Lung (tissue), 11 donors: ENCODE measurements at regions not wholly inside any gene's neighbourhood (a gene's known extent, or its start where the extent isn't known, plus 50 kb on each side); places are given as distances from the start of the nearest gene placed in this dataset.

ENCODE experiments used
- ATAC-seq: fragments of 200-7000 bp; cut with Tn5 transposase; one replicate; pipeline ENCODE4 v1.9.1; 2020; ENCODE audit warnings: moderate number of reproducible peaks; ENCODE audit not compliant: insufficient read depth, low FRiP score
- DNase-seq, 3 donors: peaks; one replicate each; pipeline ENCODE4 v3.0.0-alpha.2; 2013 to 2017
- H3K27ac ChIP-seq, 2 donors: one replicate each; pipeline ENCODE4 v1.5.1; 2013; ENCODE audit warnings: mild to moderate bottlenecking in 2 of 2, moderate library complexity in 2 of 2, control low read depth in 1 of 2, inconsistent platforms in 1 of 2, low read depth in 1 of 2, low read length in 1 of 2
- H3K27me3 ChIP-seq, 3 donors: one replicate each; pipeline ENCODE4 v1.5.1; 2013; ENCODE audit warnings: low read length in 2 of 3; ENCODE audit not compliant: control insufficient read depth in 3 of 3, insufficient read depth in 3 of 3
- H3K36me3 ChIP-seq, 4 donors: one replicate each; pipeline ENCODE4 v1.5.1; 2013; ENCODE audit warnings: low read length in 4 of 4, mild to moderate bottlenecking in 1 of 4, moderate library complexity in 1 of 4; ENCODE audit not compliant: control insufficient read depth in 4 of 4, insufficient read depth in 4 of 4
- H3K4me1 ChIP-seq, 5 donors: one replicate each; pipeline ENCODE4 v1.5.1; 2013; ENCODE audit warnings: low read length in 5 of 5, mild to moderate bottlenecking in 2 of 5, moderate library complexity in 1 of 5; ENCODE audit not compliant: control insufficient read depth in 5 of 5, insufficient read depth in 5 of 5
- H3K4me3 ChIP-seq: one replicate; pipeline ENCODE4 v1.5.1; 2013; ENCODE audit warnings: mild to moderate bottlenecking, control low read depth, moderate library complexity
- H3K9ac ChIP-seq, 2 donors: one replicate each; pipeline ENCODE4 v1.5.1; 2013; ENCODE audit warnings: low read length in 2 of 2, control low read depth in 1 of 2; ENCODE audit not compliant: insufficient read depth in 1 of 2
- H3K9me3 ChIP-seq, 4 donors: one replicate each; pipeline ENCODE4 v1.5.1; 2013; ENCODE audit warnings: low read length in 3 of 4, mild to moderate bottlenecking in 1 of 4, moderate library complexity in 1 of 4; ENCODE audit not compliant: control insufficient read depth in 4 of 4, insufficient read depth in 3 of 4
- WGBS, 2 donors: extraction: QIAGEN DNeasy Blood & Tissue Kit; methylation state at CpG; one replicate each; pipeline ENCODE4 v1.1.7; 2013; 5-methylcytosine and 5-hydroxymethylcytosine counted together
- TF ChIP-seq, protein P1 (sequence below): IDR thresholded peaks from 2 replicates; pipeline ENCODE4 v1.5.1; 2012; ENCODE audit warnings: mild to moderate bottlenecking; ENCODE audit errors: control extremely low read depth, extremely low read depth
- donor health status: control.
- donor health status: control.
- donor health status: Bipolar disorder and iron deficiency.
- donor health status: healthy.
- donor health status: DM: yes; HTN: yes; CAD: no.

DNA sequence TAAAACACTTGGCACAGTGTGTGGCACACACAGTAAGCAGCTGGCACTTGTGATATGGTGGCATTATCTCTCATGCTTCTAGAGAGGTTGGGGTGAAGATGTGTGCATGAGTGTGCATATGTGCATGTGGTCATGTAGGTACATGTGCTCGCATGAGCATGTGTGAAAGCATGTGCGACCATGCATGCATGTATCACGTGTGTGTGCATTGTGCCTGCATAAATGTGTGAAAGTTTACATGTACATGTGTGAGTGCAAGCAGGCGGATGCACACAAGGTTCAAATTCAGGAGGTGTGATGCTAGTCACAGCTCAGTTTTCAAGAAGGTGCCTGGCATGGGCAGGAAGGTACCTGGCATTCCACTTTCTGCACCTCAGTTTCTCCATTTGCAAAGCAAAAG lies 59.0 kb upstream of the UQCRFS1 start:
- 91 to 96% methylated on average over 4 of the region's 4 CpGs for WGBS, 2 donors
- DNase-seq = no peak
- no peaks in the 10 kb centered on the region for H3K36me3 ChIP-seq

DNA sequence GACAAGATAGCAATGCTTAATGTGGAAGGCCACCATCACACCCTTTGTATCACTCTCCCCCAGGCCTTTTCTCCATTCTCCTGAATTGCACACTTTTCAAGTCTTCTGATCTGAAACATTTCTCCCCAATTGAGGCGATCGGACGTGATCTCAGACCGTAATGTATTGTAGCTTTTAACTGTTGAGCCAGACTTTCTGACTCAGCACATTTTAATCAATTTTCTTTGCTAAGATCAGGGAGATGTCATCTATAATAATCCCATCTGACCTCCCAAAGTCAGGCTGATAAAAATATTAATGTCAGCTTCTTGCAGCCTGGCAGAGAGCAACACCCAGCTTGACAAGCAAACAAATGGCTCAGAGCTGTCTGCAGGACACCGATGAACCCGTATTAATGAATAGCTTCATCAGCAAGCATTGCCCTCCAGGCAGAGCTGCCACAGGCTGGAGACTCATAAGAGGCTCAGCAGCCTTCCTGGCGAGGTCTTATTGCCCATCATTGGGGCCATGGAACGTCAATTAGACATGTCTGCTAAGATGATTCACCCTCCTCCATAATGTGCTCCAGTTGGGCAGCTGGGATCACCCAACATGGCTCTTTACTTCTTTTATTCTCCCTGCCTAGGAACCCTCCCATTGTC lies 60.2 kb upstream of the UQCRFS1 start:
- no peak overlapping the region for H3K27ac ChIP-seq
- no peak overlapping the region for H3K9ac ChIP-seq
- no peaks in the 10 kb centered on the region for H3K36me3 ChIP-seq
- DNase-seq = no peak
- WGBS, 2 donors = 82 to 93% methylated on average over 8 of the region's 8 CpGs
- no peaks in the 10 kb centered on the region for H3K4me1 ChIP-seq
- TF ChIP-seq, protein P1, sequence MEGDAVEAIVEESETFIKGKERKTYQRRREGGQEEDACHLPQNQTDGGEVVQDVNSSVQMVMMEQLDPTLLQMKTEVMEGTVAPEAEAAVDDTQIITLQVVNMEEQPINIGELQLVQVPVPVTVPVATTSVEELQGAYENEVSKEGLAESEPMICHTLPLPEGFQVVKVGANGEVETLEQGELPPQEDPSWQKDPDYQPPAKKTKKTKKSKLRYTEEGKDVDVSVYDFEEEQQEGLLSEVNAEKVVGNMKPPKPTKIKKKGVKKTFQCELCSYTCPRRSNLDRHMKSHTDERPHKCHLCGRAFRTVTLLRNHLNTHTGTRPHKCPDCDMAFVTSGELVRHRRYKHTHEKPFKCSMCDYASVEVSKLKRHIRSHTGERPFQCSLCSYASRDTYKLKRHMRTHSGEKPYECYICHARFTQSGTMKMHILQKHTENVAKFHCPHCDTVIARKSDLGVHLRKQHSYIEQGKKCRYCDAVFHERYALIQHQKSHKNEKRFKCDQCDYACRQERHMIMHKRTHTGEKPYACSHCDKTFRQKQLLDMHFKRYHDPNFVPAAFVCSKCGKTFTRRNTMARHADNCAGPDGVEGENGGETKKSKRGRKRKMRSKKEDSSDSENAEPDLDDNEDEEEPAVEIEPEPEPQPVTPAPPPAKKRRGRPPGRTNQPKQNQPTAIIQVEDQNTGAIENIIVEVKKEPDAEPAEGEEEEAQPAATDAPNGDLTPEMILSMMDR = no peak
- H3K4me3 ChIP-seq = no peak overlapping the region
- H3K9me3 ChIP-seq = peaks cover 0 to 6% (median 0%) of the 10 kb centered on the region in 4 donors
- H3K27me3 ChIP-seq = peaks cover 0 to 8% (median 2%) of the 10 kb centered on the region in 3 donors
- ATAC-seq = no peak

More for the DNA sequence above, 59.0 kb upstream of the UQCRFS1 start:
- Histone ChIP-seq H3K4me3 (no peak overlapping the region), H3K27ac (no peak overlapping the region), H3K9ac (no peak overlapping the region), H3K9me3 (peaks cover 0 to 6% (median 0%) of the 10 kb centered on the region in 4 donors), H3K27me3 (peaks cover 0 to 4% (median 2%) of the 10 kb centered on the region in 3 donors), H3K4me1 (no peaks in the 10 kb centered on the region)
- TF ChIP-seq, protein P1 = no peak
- no peak for ATAC-seq

DNA sequence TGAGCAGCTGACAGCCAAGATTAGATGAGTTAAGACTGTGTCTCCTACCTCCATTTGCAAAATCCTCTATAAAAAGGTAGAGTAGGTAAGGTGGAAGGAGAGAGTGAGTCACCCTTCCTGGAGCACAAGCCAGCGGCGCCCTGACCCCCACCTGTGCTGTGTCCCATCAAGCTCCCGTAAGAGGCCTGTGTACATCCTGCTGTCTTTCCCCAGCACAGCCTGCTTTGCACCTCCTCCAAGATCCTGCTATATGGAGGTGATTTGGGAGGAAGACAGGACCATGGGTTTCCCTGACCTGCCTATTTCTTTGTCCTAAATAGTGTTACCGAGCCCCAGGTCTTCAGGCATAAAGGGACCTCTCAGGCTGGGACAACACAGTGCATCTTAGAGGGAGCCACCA lies 62.3 kb upstream of the UQCRFS1 start:
- H3K4me1 ChIP-seq = no peaks in the 10 kb centered on the region
- H3K9ac ChIP-seq = no peak overlapping the region
- no peak for ATAC-seq
- H3K9me3 ChIP-seq = peaks cover 0 to 6% (median 0%) of the 10 kb centered on the region in 4 donors
- H3K27me3 ChIP-seq = peaks cover 0 to 8% (median 2%) of the 10 kb centered on the region in 3 donors
- TF ChIP-seq, protein P1 = no peak
- H3K27ac ChIP-seq = no peak overlapping the region
- no peak overlapping the region for H3K4me3 ChIP-seq
- DNase-seq = no peak
- H3K36me3 ChIP-seq = no peaks in the 10 kb centered on the region
- 94 to 95% methylated on average over 4 of the region's 4 CpGs for WGBS, 2 donors

DNA sequence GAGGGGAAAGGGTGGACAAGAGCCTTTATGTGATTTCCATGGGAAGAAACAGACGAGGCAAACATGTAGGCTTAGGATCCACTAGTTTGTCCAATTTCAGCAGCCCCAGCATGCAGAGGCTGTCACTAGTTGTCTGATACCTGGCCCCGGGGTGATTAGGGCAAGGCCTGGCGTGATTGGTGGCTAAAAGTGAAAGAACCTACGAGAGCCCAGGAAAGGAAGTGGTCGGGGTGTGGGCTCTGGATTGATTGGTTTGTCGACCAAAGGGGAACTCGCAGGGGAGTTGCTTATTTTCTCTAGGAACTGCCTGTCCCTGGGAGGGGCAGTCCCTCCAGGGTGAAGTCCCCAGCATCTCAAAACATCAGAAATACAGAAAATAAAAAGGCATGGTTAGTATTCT lies 64.2 kb upstream of the UQCRFS1 start:
- DNase-seq (peak in 2 of 3 donors; percentile 6 to 31), ATAC-seq (no peak)
- TF ChIP-seq, protein P1 = no peak
- no peak overlapping the region for H3K4me3 ChIP-seq
- no peak overlapping the region for H3K9ac ChIP-seq
- no peaks in the 10 kb centered on the region for H3K36me3 ChIP-seq
- no peak overlapping the region for H3K27ac ChIP-seq
- H3K9me3 ChIP-seq = no peaks in the 10 kb centered on the region
- no peaks in the 10 kb centered on the region for H3K4me1 ChIP-seq
- peaks cover 0 to 4% (median 2%) of the 10 kb centered on the region in 3 donors for H3K27me3 ChIP-seq
- 19 to 21% methylated on average over 7 of the region's 7 CpGs for WGBS, 2 donors
